PFSK-1 (cell line): ENCODE measurements at regions not wholly inside any gene's neighbourhood (a gene's known extent, or its start where the extent isn't known, plus 50 kb on each side); places are given as distances from the start of the nearest gene placed in this dataset.

Experiments used
- FOXP2 ChIP-seq: optimal IDR thresholded peaks from 2 replicates; pipeline ENCODE3; 2011; ENCODE audit warnings: borderline replicate concordance, control low read depth, inconsistent platforms; ENCODE audit not compliant: insufficient read depth; ENCODE audit errors: extremely low read length, extremely low read depth
- POLR2AphosphoS5 ChIP-seq: IDR thresholded peaks from 2 replicates; pipeline ENCODE4 v1.6.1; 2012; ENCODE audit warnings: low read depth, mild to moderate bottlenecking, control low read depth, low read length, moderate library complexity
- REST ChIP-seq, 2 experiments: IDR thresholded peaks; 2 replicates each; pipeline versions ENCODE4 v1.6.1 to v1.8.0; 2011 to 2012; ENCODE audit warnings: low read depth in 2 of 2, low read length in 2 of 2, control low read depth in 1 of 2, inconsistent platforms in 1 of 2, mild to moderate bottlenecking in 1 of 2, moderate library complexity in 1 of 2; ENCODE audit not compliant: insufficient read depth in 1 of 2
- SIN3A ChIP-seq: IDR thresholded peaks from 2 replicates; pipeline ENCODE4 v1.6.1; 2012; ENCODE audit warnings: mild to moderate bottlenecking, low read length, moderate library complexity, borderline replicate concordance; ENCODE audit not compliant: insufficient read depth
- TAF1 ChIP-seq: IDR thresholded peaks from 2 replicates; pipeline ENCODE4 v1.6.1; 2012; ENCODE audit warnings: low read length, control low read depth, borderline replicate concordance; ENCODE audit not compliant: insufficient read depth

- no peak for TF ChIP-seq TAF1
- peak; percentile 80; the same call in 1 of the 2 replicates for TF ChIP-seq SIN3A
- TF ChIP-seq REST (IDR thresholded peaks at IDR 0.05; ENCODE audit: insufficient read depth in 1 of 2, low read depth in 2 of 2, low read length in 2 of 2): peak in 1 of 2 experiments; percentile 62; a peak in 1 of 4 replicates
Observed at GRCh38 chr6:16849280-16849987, 88.2 kb upstream of the ATXN1 start.

- no peak for TF ChIP-seq FOXP2
- no peak for TF ChIP-seq TAF1
- no peak for TF ChIP-seq POLR2AphosphoS5
- TF ChIP-seq SIN3A: no peak
- no peak for TF ChIP-seq REST (IDR thresholded peaks at IDR 0.05; ENCODE audit: insufficient read depth in 1 of 2, low read depth in 2 of 2, low read length in 2 of 2)
Observed at GRCh38 chr6:16846399-16846778, 85.1 kb upstream of the ATXN1 start.

DNA sequence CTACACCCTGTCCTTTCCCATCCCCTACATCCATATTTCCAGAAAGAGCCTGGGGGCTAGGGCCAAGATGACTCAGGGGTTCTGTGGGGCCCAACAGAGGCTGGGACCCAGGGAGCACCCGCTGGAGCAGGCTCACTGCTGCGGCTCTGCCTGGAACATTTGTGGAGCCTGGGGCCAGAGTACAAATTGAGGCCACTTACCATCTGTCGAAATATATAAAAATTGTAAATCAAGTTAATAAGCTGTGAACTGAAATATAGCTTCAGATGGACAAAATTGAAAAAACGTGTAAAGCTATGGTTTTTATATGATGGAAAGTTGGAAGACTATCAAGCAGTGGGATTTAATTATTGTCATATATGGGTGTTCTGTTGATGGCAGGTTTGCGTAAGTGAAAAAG, 82.9 kb upstream of the ATXN1 start:
- TF ChIP-seq REST (IDR thresholded peaks at IDR 0.05; ENCODE audit: insufficient read depth in 1 of 2, low read depth in 2 of 2, low read length in 2 of 2): no peak
- TF ChIP-seq SIN3A: no peak
- no peak for TF ChIP-seq POLR2AphosphoS5
- no peak for TF ChIP-seq TAF1
- TF ChIP-seq FOXP2: no peak

DNA sequence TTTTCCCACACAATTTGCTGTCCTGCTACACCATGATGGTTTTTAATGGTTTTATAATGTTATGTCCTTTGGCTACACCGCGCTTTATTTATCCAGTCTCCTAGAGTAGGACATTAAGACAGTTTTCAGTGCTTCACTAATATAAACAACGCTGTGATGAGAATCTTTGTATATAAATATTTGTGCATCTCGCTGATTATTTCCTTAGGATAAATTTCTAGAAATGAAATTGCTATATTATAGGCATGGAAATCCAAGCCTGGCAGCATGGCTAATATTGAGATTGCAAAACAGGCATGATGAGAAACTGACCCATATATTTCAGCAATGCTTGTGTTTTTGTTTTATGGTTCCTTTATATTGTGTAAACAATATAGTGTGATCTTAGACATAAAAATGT, 81.4 kb upstream of the ATXN1 start:
- no peak for TF ChIP-seq FOXP2
- TF ChIP-seq REST (IDR thresholded peaks at IDR 0.05; ENCODE audit: insufficient read depth in 1 of 2, low read depth in 2 of 2, low read length in 2 of 2): no peak
- TF ChIP-seq TAF1: no peak
- no peak for TF ChIP-seq SIN3A

DNA sequence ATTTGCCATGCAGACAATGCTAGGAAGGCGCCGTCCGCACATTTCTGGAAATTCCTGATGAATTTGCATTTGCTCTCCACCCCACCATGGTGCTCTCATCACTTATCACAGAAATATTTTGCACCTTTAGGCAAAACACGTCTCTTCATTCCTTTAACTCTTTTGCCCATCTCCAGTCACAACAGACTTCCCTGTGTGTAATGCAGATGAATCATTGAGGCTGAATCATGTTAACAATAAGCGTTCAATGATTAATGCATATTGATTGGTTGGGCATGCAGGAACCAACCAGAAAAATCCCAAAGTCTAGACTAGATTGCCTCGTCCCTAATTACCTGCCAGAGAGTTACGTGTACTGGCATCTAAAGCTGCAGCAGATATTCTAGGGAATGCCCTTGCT, 80.0 kb upstream of the ATXN1 start:
- TF ChIP-seq TAF1 (no peak), POLR2AphosphoS5 (no peak), REST (IDR thresholded peaks at IDR 0.05; ENCODE audit: insufficient read depth in 1 of 2, low read depth in 2 of 2, low read length in 2 of 2) (no peak), FOXP2 (no peak), SIN3A (no peak)
